GM19324 (cell line): ENCODE measurements at regions not wholly inside any gene's neighbourhood (a gene's known extent, or its start where the extent isn't known, plus 50 kb on each side); places are given as distances from the start of the nearest gene placed in this dataset.

Experiments used
- ATAC-seq: cut with Tn5 transposase; IDR thresholded peaks from one replicate; pipeline ENCODE4 v1.9.1; 2021; ENCODE audit warnings: mild to moderate bottlenecking, moderate library complexity; ENCODE audit not compliant: unreplicated experiment, low FRiP score

GRCh38 chr20:39492223-39492797 lies 530.2 kb downstream of the DHX35 start:
- no peak for ATAC-seq

DNA sequence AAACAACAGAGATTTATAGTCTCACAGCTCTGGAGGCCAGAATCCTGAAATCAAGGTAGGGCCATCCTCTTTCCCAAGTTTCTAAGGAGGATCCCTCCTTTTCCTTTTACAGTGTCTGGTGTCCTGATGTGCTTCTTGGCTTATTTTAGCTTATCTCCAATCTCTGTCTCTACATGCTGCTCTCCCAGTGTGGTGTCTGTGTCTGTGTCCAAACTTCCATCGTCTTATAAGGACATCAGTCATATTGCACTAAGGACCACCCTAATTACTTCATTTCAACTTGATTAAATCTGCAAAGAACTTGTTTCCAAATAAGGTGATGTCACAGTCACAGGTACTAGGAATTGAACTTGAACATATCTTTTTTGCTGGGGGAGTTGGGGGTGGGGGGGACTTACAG lies 529.6 kb downstream of the DHX35 start:
- ATAC-seq: no peak

- ATAC-seq: no peak
Observed at GRCh38 chr20:39489986-39490560, 527.9 kb downstream of the DHX35 start.

- ATAC-seq: no peak
Observed at GRCh38 chr20:39480276-39481043, 518.3 kb downstream of the DHX35 start.

- ATAC-seq: no peak
Observed at GRCh38 chr20:39479196-39479810, 517.2 kb downstream of the DHX35 start.

DNA sequence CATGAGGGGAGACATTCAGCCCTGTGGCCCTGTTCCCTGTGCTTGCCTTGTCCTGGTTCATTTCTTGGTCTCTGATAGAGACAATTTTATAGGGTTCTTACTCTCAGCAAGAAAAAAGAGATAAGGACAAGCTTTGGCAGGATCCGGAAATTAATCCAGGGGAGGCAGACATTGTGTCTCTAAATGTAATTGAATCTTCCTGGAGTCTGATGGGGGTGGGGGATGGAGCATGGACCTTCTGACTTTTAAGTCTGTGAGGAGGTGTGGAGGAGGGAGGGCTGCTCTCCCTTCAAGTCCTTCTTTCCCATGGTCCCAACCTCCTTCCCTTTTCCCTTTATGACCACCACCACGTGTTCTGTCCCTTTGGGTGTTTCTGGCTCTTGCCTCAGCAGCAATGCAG lies 512.7 kb downstream of the DHX35 start:
- no peak for ATAC-seq

DNA sequence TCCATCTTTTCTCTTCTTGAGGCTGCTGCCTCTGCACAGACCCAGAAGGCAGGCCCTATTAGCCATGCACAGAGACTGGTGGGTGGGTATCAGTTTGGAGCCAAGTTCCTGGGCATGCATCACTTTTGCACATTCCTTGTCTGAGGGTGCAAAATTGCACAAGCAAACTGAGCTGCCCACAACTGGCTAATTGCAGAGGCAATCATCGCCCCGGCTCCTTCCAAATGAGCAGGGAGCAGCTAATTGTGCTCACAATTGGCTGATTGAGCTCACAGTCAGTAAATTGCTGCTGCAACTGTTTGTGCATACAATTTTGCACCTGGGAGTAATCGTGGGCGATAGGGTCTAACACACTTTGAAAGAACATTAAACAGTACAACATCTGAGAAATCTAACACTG lies 511.4 kb downstream of the DHX35 start:
- ATAC-seq: no peak

- ATAC-seq: no peak
Observed at GRCh38 chr20:39468703-39469102, 506.6 kb downstream of the DHX35 start.

- no peak for ATAC-seq
Observed at GRCh38 chr20:39464238-39464637, 502.1 kb downstream of the DHX35 start.

DNA sequence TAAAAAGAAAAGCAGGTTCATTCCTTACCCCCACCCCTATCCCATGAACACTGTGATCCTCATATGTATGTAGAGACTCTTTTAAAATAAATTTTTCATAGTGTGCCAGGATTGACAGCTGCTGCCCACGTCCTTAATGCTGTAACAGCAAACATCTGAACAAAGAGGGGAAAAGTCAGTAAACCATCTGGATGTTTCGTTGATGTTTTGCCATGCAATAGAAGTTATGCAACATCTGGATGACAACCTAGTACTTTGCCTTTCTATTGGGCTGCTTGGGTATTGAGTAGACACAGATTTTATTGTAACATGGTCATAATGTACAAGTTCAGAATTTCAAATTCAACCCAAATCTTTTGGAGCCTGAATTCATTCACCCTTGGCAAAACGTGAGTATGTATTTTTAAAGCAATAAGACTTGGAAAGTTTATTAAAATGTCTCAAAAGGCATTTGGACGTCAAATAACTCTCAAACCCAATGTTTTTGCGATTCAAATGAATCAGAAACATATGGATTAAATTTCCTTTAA lies 500.3 kb downstream of the DHX35 start:
- no peak for ATAC-seq

DNA sequence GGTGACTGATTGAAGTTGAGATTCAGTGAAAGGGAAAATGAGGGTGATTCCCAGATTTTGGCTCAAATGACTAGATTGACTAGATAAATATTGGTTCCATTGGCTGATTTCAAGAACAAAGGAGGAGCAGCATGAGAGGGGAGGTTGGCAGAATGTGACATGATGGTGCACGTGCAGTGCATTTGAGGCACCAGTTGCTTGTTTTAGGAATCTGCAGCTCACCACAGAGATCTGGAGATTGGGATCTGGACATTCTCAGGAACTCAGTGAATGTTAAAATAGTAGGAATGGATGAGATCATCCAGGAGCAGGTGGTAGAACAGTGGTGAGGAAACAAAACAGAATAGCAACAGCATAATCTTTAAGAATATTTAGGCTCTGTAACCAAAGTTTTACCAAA lies 496.3 kb downstream of the DHX35 start:
- no peak for ATAC-seq

DNA sequence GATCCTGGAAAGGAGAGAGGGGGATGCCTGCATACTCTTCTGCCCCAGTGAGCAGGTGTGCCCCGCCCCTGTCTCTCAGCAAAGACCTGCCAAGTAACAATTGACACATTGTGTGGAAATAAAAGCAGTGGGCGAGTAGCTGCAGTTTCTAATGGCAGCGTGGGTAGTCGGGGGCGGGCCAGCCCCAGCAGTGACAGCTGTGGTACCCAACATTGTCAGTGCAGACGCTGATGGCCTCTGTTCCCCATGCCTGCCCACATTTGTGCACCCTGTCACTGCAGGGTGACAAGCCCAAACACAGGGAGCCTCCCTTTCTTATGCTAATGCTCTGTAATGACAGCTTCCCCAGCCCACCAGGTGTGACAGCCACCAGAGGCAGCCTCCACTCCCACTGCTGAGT lies 491.7 kb downstream of the DHX35 start:
- no peak for ATAC-seq

- no peak for ATAC-seq
Observed at GRCh38 chr20:39452583-39453340, 490.6 kb downstream of the DHX35 start.

DNA sequence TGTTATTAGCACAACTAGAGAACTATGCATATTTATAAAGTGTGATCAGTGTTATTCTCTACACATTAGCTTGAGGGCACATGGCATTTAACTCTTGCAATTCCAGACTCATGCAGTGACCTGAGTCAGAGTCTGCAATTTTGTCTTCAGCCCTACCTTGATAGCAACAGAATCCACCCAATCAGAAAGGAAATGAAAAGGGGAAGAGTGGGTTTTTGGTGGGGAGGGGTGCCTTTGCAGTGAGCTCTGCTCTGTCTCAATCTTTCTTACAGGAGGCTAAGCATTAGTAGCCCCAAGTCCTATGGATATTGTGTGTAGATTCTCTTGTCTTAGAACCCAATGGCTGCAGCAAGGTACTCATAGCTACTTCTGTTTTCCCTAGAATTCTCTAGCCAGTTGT lies 489.2 kb downstream of the DHX35 start:
- no peak for ATAC-seq

- no peak for ATAC-seq
Observed at GRCh38 chr20:39446397-39446796, 484.3 kb downstream of the DHX35 start.

DNA sequence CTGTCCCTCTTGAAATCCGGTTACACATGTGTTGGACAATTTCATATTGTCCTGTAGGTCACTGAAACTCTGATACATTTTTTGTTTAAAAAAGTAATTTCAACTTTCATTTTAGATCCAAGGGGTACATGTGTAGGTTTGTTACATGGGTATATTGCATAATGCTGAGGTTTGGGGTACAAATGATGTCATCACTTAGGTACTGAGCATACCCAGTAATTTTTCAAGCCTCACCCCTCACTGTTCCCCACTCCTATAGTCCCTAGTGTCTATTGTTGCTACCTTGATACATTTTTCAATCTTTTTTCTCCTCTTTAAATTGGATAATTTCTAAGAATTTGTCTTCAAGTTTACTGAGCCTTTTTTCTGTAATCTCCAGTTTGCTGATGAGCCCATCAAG lies 483.0 kb downstream of the DHX35 start:
- no peak for ATAC-seq

GRCh38 chr20:39433466-39433865 lies 471.3 kb downstream of the DHX35 start:
- no peak for ATAC-seq

DNA sequence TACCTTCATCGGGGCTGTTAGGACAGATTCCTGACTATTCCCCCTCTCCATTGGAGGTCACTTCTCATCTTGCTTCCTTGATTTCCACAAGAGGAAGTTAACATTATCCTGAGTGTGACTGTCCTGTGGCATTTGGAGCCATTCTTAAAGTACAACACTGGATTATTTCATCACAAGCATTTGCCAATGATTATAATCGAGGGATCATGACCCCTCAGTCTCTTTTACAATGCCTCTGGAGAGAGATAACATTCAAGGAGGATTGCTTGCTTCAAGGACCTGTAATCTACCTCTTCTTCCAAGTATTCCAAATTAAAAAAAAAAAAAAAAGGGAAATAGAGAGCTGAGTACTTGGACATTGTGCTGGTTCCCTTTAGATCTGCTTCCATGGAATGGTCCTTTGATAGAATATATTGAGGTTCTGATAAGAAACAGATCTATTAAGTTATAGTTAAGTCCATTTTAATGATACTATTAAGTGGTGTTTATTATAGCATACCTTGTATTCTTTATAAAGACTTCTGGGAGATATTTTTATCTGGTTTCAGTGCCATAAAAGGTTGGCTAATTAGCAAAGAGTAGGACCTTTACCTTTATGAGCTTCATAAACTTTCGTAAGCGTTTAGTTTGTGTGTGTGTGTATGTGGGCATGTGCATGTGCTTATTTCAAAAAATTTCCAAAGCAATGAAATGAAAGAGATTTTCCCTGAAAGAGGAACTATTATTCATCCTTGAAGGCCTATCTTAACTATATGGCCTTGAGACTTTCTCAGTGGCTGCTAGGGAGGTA lies 469.1 kb downstream of the DHX35 start:
- no peak for ATAC-seq

DNA sequence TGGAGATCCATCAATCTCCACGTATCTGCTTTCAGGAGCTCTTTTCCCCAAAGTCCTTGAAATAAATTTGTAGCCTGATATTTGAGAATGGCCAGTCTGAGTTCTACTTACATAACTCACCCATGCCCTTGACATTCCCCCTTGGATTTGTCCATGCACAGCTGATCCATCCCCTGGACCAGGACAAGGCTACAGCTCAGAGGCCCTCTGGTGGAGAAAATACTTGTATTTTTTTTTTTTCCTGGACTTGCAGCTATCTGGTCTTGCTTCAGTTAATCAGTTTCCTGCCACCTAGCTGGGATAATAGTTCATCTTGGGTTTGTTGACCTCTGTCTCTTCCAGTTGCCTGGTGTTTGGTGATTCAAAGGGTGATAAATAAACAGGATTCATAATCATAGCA lies 467.6 kb downstream of the DHX35 start:
- ATAC-seq: no peak
